HCT116 (cell line): ENCODE measurements at regions not wholly inside any gene's neighbourhood (a gene's known extent, or its start where the extent isn't known, plus 50 kb on each side); places are given as distances from the start of the nearest gene placed in this dataset.

Source experiments
- ATAC-seq: fragments of 200-7000 bp; cut with Tn5 transposase; 2 replicates; pipeline ENCODE4 v1.9.1; 2020; ENCODE audit warnings: mild to moderate bottlenecking, moderate library complexity
- BruUV-seq: library from RNA; stranded (reverse); fragments of 400-500 nt; replicated peaks from 2 replicates; lab custom pipeline; 2021; lab: Mats Ljungman, UMichigan
- CTCF ChIA-PET: fragments of 300-600 bp; sonication (Branson Sonifier 250); formaldehyde crosslinking; loops from one replicate; lab custom pipeline; 2021; ENCODE audit warnings: antibody characterized with exemption; lab: Charles Lee
- POLR2A ChIA-PET: fragments of 300-600, 350-600 bp; sonication (Branson Sonifier 250); formaldehyde crosslinking; loops from one replicate; lab custom pipeline; 2021; ENCODE audit warnings: antibody characterized with exemption; lab: Charles Lee
- RAD21 ChIA-PET, 2 experiments: fragments of 300-600 bp; sonication (Branson Sonifier 250); formaldehyde crosslinking; loops; one replicate each; lab custom pipeline; 2023; ENCODE audit warnings: low total read pairs in 2 of 2; ENCODE audit not compliant: uncharacterized antibody in 2 of 2, unreplicated experiment in 2 of 2, low non-redundant PET in 1 of 2; lab: Charles Lee
- DNase-seq: peaks from one replicate; pipeline ENCODE4 v3.0.0-alpha.2; 2010; ENCODE audit warnings: low read depth, low spot score
- H2AFZ ChIP-seq: fragments of 200-600 bp; shearing (Covaris generic), sonication (generic); 2 replicates; pipeline ENCODE4 v1.6.1; 2017; ENCODE audit warnings: low read depth, mixed run types, mixed read lengths, antibody characterized with exemption, low read length; ENCODE audit not compliant: poor library complexity, severe bottlenecking
- H3K27ac ChIP-seq: 2 replicates; pipeline ENCODE4 v1.5.1; 2012; ENCODE audit warnings: low read depth, low read length
- H3K27me3 ChIP-seq: fragments of 200-600 bp; sonication (generic); 2 replicates; pipeline ENCODE4 v1.6.1; 2016; ENCODE audit warnings: mixed run types, low read length, mixed read lengths; ENCODE audit not compliant: insufficient read depth
- H3K36me3 ChIP-seq, 2 experiments: fragments of 200-500 bp in 1 of 2; fragments of 200-600 bp in 1 of 2; sonication (Bioruptor generic) in 1 of 2; sonication (generic) in 1 of 2; 2 replicates each; pipeline versions ENCODE4 v1.5.1 to v1.6.1; 2014 to 2016; ENCODE audit warnings: low read length in 2 of 2, inconsistent platforms in 1 of 2, mixed read lengths in 1 of 2, mixed run types in 1 of 2; ENCODE audit not compliant: insufficient read depth in 2 of 2, control insufficient read depth in 1 of 2
- H3K4me1 ChIP-seq, 2 experiments: fragments of 200-600 bp in 1 of 2; sonication (generic) in 1 of 2; 2 replicates each; pipeline versions ENCODE4 v1.5.1 to v1.6.1; 2012 to 2017; ENCODE audit warnings: low read length in 2 of 2, inconsistent platforms in 1 of 2, mild to moderate bottlenecking in 1 of 2, mixed read lengths in 1 of 2, mixed run types in 1 of 2, moderate library complexity in 1 of 2; ENCODE audit not compliant: insufficient read depth in 2 of 2, control insufficient read depth in 1 of 2
- H3K4me2 ChIP-seq: fragments of 200-600 bp; sonication (generic); 2 replicates; pipeline ENCODE4 v1.6.1; 2017; ENCODE audit warnings: mixed run types, low read length, mixed read lengths
- H3K4me3 ChIP-seq, 2 experiments: fragments of 200-600 bp in 1 of 2; sonication (generic) in 1 of 2; replicated peaks in 1 of 2; 2 replicates each; pipeline ENCODE4 v1.5.1; 2011 to 2016; ENCODE audit warnings: low read length in 2 of 2, control low read depth in 1 of 2, low read depth in 1 of 2, mild to moderate bottlenecking in 1 of 2, mixed read lengths in 1 of 2, mixed run types in 1 of 2
- H3K79me2 ChIP-seq: fragments of 200-600 bp; sonication (generic); 2 replicates; pipeline ENCODE4 v1.6.1; 2017; ENCODE audit warnings: mild to moderate bottlenecking, mixed run types, low read length, moderate library complexity, mixed read lengths; ENCODE audit not compliant: insufficient read depth
- H3K9ac ChIP-seq: fragments of 200-600 bp; sonication (generic); 2 replicates; pipeline ENCODE4 v1.6.1; 2016; ENCODE audit warnings: low read length, mixed read lengths
- H3K9me2 ChIP-seq: fragments of 200-600 bp; sonication (generic), shearing (Covaris generic); 2 replicates; pipeline ENCODE4 v1.6.1; 2017; ENCODE audit warnings: mixed run types, mild to moderate bottlenecking, moderate library complexity; ENCODE audit not compliant: insufficient read depth
- H3K9me3 ChIP-seq, 2 experiments: fragments of 200-500 bp in 1 of 2; fragments of 200-600 bp in 1 of 2; sonication (Bioruptor generic) in 1 of 2; sonication (generic) in 1 of 2; 2 replicates each; pipeline ENCODE4 v1.6.1; 2014 to 2017; ENCODE audit warnings: low read length in 2 of 2, mixed read lengths in 2 of 2, inconsistent platforms in 1 of 2, low read depth in 1 of 2, mild to moderate bottlenecking in 1 of 2, mixed run types in 1 of 2, moderate library complexity in 1 of 2; ENCODE audit not compliant: control insufficient read depth in 1 of 2, insufficient read depth in 1 of 2
- H4K20me1 ChIP-seq: fragments of 200-600 bp; sonication (generic), shearing (Covaris generic); 2 replicates; pipeline ENCODE4 v1.6.1; 2017; ENCODE audit warnings: mixed run types, mild to moderate bottlenecking, moderate library complexity; ENCODE audit not compliant: insufficient read depth
- CBX3 ChIP-seq: IDR thresholded peaks from 2 replicates; pipeline ENCODE4 v1.6.1; 2012; ENCODE audit warnings: low read depth
- EGR1 ChIP-seq: IDR thresholded peaks from 2 replicates; pipeline ENCODE4 v1.6.1; 2012; ENCODE audit warnings: low read depth
- EZH2phosphoT487 ChIP-seq: fragments of 200-600 bp; IDR thresholded peaks from 2 replicates; pipeline ENCODE4 v1.6.1; 2018; ENCODE audit warnings: antibody characterized with exemption, borderline replicate concordance
- FOSL1 ChIP-seq: IDR thresholded peaks from 2 replicates; pipeline ENCODE4 v1.6.1; 2012; ENCODE audit warnings: low read depth
- POLR2AphosphoS5 ChIP-seq: IDR thresholded peaks from 2 replicates; pipeline ENCODE4 v1.6.1; 2011; ENCODE audit warnings: mild to moderate bottlenecking, low read depth, low read length, moderate library complexity
- SIN3A ChIP-seq: IDR thresholded peaks from 2 replicates; pipeline ENCODE4 v1.6.1; 2012; ENCODE audit warnings: low read depth
- SP1 ChIP-seq: IDR thresholded peaks from 2 replicates; pipeline ENCODE4 v1.6.1; 2012; ENCODE audit warnings: low read depth
- SRF ChIP-seq: IDR thresholded peaks from 2 replicates; pipeline ENCODE4 v1.6.1; 2012; ENCODE audit warnings: low read depth
- YY1 ChIP-seq: IDR thresholded peaks from 2 replicates; pipeline ENCODE4 v1.6.1; 2011; ENCODE audit warnings: low read length, low read depth, moderate library complexity, mild to moderate bottlenecking; ENCODE audit not compliant: insufficient replicate concordance; ENCODE audit errors: extremely low read depth
- ZFX ChIP-seq: fragments of 450-650 bp; IDR thresholded peaks from 2 replicates; pipeline ENCODE4 v1.6.1; 2017
- intact Hi-C: fragments of 100-400 bp; cut with micrococcal nuclease; formaldehyde crosslinking; loops from 2 replicates; pipeline ENCODE4 v1.10.0; 2022
- TF ChIP-seq, protein P1 (sequence below): IDR thresholded peaks from 2 replicates; pipeline ENCODE4 v1.6.1; 2012
- TF ChIP-seq, protein P2 (sequence below): IDR thresholded peaks from 2 replicates; pipeline ENCODE4 v1.6.1; 2012
- TF ChIP-seq, protein P3 (sequence below): IDR thresholded peaks from 2 replicates; pipeline ENCODE4 v1.6.1; 2012; ENCODE audit warnings: low read depth

DNA sequence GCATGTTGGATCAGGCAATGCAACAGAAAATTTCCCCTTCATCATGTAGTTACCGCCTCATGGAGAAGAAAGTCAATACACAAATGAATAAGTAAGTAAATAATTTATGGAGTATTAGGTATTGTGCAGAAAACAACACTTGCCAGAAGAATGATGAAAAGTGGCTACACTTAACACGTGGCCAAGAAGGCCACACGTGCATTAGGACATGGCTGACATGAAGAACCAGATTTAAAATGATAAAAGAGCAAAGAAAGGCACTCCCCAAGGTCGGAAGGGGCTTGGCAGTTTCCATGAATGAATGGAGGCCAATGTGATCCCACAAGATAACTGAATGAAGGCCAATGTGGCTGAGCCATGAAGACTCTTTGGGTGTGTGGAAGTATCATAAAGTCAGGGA is 447.2 kb downstream of the DOK5 start:
- Histone ChIP-seq H3K27me3 (no peaks in the 10 kb centered on the region), H3K9me2 (no peaks in the 10 kb centered on the region), H3K79me2 (no peaks in the 10 kb centered on the region), H3K36me3 (no peaks in the 10 kb centered on the region), H4K20me1 (no peaks in the 10 kb centered on the region), H3K4me2 (no peak overlapping the region), H3K4me3 (no peak overlapping the region), H3K27ac (no peak overlapping the region), H2AFZ (no peak overlapping the region), H3K9me3 (peaks cover 10 to 15% of the 10 kb centered on the region in 2 experiments; a peak in 2 of 4 replicates), H3K9ac (no peak overlapping the region)
- no peak for ATAC-seq
- BruUV-seq: no TSS peak
- no peak for DNase-seq
- ChIA-PET CTCF (no interaction called here), POLR2A (no interaction called here)
- intact Hi-C loops: no loop called here
- TF ChIP-seq, protein P1, sequence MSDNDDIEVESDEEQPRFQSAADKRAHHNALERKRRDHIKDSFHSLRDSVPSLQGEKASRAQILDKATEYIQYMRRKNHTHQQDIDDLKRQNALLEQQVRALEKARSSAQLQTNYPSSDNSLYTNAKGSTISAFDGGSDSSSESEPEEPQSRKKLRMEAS: no peak
- TF ChIP-seq SRF (no peak), POLR2AphosphoS5 (no peak), CBX3 (no peak), SIN3A (no peak), EGR1 (no peak), YY1 (no peak), SP1 (no peak), ZFX (no peak), FOSL1 (no peak), EZH2phosphoT487 (no peak)
- TF ChIP-seq, protein P2, sequence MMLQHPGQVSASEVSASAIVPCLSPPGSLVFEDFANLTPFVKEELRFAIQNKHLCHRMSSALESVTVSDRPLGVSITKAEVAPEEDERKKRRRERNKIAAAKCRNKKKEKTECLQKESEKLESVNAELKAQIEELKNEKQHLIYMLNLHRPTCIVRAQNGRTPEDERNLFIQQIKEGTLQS: no peak
- TF ChIP-seq, protein P3, sequence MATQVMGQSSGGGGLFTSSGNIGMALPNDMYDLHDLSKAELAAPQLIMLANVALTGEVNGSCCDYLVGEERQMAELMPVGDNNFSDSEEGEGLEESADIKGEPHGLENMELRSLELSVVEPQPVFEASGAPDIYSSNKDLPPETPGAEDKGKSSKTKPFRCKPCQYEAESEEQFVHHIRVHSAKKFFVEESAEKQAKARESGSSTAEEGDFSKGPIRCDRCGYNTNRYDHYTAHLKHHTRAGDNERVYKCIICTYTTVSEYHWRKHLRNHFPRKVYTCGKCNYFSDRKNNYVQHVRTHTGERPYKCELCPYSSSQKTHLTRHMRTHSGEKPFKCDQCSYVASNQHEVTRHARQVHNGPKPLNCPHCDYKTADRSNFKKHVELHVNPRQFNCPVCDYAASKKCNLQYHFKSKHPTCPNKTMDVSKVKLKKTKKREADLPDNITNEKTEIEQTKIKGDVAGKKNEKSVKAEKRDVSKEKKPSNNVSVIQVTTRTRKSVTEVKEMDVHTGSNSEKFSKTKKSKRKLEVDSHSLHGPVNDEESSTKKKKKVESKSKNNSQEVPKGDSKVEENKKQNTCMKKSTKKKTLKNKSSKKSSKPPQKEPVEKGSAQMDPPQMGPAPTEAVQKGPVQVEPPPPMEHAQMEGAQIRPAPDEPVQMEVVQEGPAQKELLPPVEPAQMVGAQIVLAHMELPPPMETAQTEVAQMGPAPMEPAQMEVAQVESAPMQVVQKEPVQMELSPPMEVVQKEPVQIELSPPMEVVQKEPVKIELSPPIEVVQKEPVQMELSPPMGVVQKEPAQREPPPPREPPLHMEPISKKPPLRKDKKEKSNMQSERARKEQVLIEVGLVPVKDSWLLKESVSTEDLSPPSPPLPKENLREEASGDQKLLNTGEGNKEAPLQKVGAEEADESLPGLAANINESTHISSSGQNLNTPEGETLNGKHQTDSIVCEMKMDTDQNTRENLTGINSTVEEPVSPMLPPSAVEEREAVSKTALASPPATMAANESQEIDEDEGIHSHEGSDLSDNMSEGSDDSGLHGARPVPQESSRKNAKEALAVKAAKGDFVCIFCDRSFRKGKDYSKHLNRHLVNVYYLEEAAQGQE: no peak
- TF ChIP-seq, all 23 proteins: peak for 0
- H3K4me1 ChIP-seq: no peaks in the 10 kb centered on the region
- RAD21 ChIA-PET: no interaction called here
